NCI-H2196 treated with DMSO at 0.1 percent for 48 hours (cell line): ENCODE measurements at regions not wholly inside any gene's neighbourhood (a gene's known extent, or its start where the extent isn't known, plus 50 kb on each side); places are given as distances from the start of the nearest gene placed in this dataset.
"Not testable (repeated sequence)": the region's sequence is repeated elsewhere in the genome, so short reads cannot be mapped to it uniquely, and the experiment has no call there.

Experiments used
- DNase-seq: peaks from one replicate; lab custom pipeline; 2025; ENCODE audit not compliant: unreplicated experiment; lab: John Stamatoyannopoulos, UW

- DNase-seq = no peak
Observed at GRCh38 chr19:7400815-7401214, 52.1 kb downstream of the ARHGEF18 start.

- no peak for DNase-seq
Observed at GRCh38 chr19:7401694-7402093, 53.0 kb downstream of the ARHGEF18 start.

GRCh38 chr19:7405482-7405881 lies 56.7 kb downstream of the ARHGEF18 start:
- DNase-seq = not testable (repeated sequence)

GRCh38 chr19:7408251-7408650 lies 59.5 kb downstream of the ARHGEF18 start:
- DNase-seq = no peak

GRCh38 chr19:7410946-7411345 lies 62.2 kb downstream of the ARHGEF18 start:
- DNase-seq = no peak

GRCh38 chr19:7413629-7414028 lies 64.9 kb downstream of the ARHGEF18 start:
- DNase-seq = no peak

GRCh38 chr19:7415163-7415856 lies 66.6 kb downstream of the ARHGEF18 start:
- peak; percentile 21 for DNase-seq

GRCh38 chr19:7415857-7416371 lies 67.2 kb downstream of the ARHGEF18 start:
- DNase-seq = no peak

GRCh38 chr19:7417671-7418324 lies 69.1 kb downstream of the ARHGEF18 start:
- no peak for DNase-seq

GRCh38 chr19:7418596-7418995 lies 69.9 kb downstream of the ARHGEF18 start:
- no peak for DNase-seq

- no peak for DNase-seq
Observed at GRCh38 chr19:7419153-7419552, 69.7 kb downstream of the PEX11G start.

- no peak for DNase-seq
Observed at GRCh38 chr19:7419777-7420439, 68.9 kb downstream of the PEX11G start.

GRCh38 chr19:7421941-7422744 lies 66.7 kb downstream of the PEX11G start:
- DNase-seq = no peak
